ENCODE measurements at regions not wholly inside any gene's neighbourhood (a gene's known extent, or its start where the extent isn't known, plus 50 kb on each side); places are given as distances from the start of the nearest gene placed in this dataset.

GRCh38 chr16:74034200-74034599, 262.4 kb upstream of the PSMD7 start:
- Histone ChIP-seq H3K36me3 (replicated peaks in 1 of 2; ENCODE audit: control insufficient read depth in 1 of 2, insufficient read depth in 2 of 2, low read length in 2 of 2) (no peaks in the 10 kb centered on the region), H3K9me3 (ENCODE audit: low read length) (no peaks in the 10 kb centered on the region), H3K27me3 (ENCODE audit: control insufficient read depth in 1 of 2, insufficient read depth in 2 of 2, low read length in 2 of 2) (peaks cover 0 to 14% of the 10 kb centered on the region in 2 experiments; a peak in 2 of 5 replicates), H3K9ac (ENCODE audit: insufficient read depth, low read depth, low read length) (no peak overlapping the region), H3K4me1 (ENCODE audit: insufficient read depth, low read length) (no peaks in the 10 kb centered on the region), H3K4me3 (replicated peaks in 1 of 3; ENCODE audit: insufficient read depth in 1 of 3, low read depth in 2 of 3, low read length in 3 of 3) (no peak overlapping the region), H3K27ac (ENCODE audit: extremely low read length, insufficient read depth, low read length) (no peak overlapping the region), H4K20me1 (ENCODE audit: insufficient read depth, low read length) (no peaks in the 10 kb centered on the region), H3K79me2 (ENCODE audit: insufficient read depth, low read length) (no peaks in the 10 kb centered on the region), H2AFZ (ENCODE audit: low read length) (no peak overlapping the region), H3K4me2 (ENCODE audit: low read depth, low read length) (no peak overlapping the region)
- WGBS (ENCODE audit: low lambda C conversion rate) = 2% methylated on average over 9 of the region's 9 CpGs
- intact Hi-C loops (cut with micrococcal nuclease; ENCODE audit: unreplicated experiment) (loop anchor here (2.0 kb wide), 1 partner anchor 77 kb away; no protein-coding TSS in a partner anchor), in situ Hi-C loops (cut with HindIII; ENCODE audit: extremely low pct_ligation_motif_present, low pct_unique_long_range_greater_than_20kb) (no loop called here)
- FAIRE-seq (no peak), ATAC-seq (no peak), DNase-seq (ENCODE audit: low spot score) (no peak)
- CTCF ChIA-PET (ENCODE audit: low intra/inter-chr PET ratio, low total read pairs) = interaction anchor here (1.1 kb wide), 1 partner anchor 320 kb away, joined by 3 read pairs; no protein-coding TSS in a partner anchor
- TF ChIP-seq ZNF354B (CRISPR knock-in tag; IDR thresholded peaks at IDR 0.05) (no peak), NFKB2 (CRISPR knock-in tag; IDR thresholded peaks at IDR 0.05; ENCODE audit: borderline replicate concordance) (no peak), ZNF549 (CRISPR knock-in tag; IDR thresholded peaks at IDR 0.05) (no peak), ZNF10 (CRISPR knock-in tag; IDR thresholded peaks at IDR 0.05; ENCODE audit: borderline replicate concordance, low read depth) (no peak), MAFK (conservative IDR thresholded peaks at IDR 0.05 in 1 of 2, IDR thresholded peaks at IDR 0.05 in 1 of 2; ENCODE audit: low read length in 2 of 2) (no peak), MLXIP (CRISPR knock-in tag; IDR thresholded peaks at IDR 0.05; ENCODE audit: borderline replicate concordance) (no peak), TCF12 (IDR thresholded peaks at IDR 0.05) (no peak), TCF12 (CRISPR knock-in tag; IDR thresholded peaks at IDR 0.05) (no peak), CBX2 (IDR thresholded peaks at IDR 0.05; ENCODE audit: low read depth, low read length) (no peak), CBX2 (CRISPR knock-in tag; IDR thresholded peaks at IDR 0.05; ENCODE audit: low read depth) (no peak)
- BruUV-seq (replicated peaks) = no TSS peak
- POLR2A ChIA-PET = no interaction called here

All from HepG2 (cell line).